ENCODE measurements at regions not wholly inside any gene's neighbourhood (a gene's known extent, or its start where the extent isn't known, plus 50 kb on each side); places are given as distances from the start of the nearest gene placed in this dataset.
A peak's percentile ranks its signal among the peaks of the same experiment; 100 is the strongest.

DNA sequence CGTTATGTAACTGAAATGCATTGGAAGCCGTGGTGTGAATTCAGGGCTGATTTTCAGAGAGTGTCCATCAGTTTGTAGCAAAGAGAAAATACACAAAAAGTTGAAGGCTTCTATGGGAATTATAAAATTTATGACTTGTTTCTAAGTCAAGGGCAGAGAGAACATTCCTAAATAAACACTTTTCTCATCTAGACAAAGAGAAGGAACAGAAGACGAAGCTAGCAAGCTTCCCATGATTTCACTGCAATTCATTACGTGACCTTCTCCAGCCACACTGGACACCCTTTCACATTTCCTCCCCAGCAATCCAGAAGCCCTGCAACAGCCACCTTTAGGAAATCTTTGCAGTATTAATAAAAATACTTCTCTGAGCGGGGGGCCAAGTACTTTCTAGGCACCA, 67.8 kb downstream of the TMEM100 start:
- TF ChIP-seq, protein P1, sequence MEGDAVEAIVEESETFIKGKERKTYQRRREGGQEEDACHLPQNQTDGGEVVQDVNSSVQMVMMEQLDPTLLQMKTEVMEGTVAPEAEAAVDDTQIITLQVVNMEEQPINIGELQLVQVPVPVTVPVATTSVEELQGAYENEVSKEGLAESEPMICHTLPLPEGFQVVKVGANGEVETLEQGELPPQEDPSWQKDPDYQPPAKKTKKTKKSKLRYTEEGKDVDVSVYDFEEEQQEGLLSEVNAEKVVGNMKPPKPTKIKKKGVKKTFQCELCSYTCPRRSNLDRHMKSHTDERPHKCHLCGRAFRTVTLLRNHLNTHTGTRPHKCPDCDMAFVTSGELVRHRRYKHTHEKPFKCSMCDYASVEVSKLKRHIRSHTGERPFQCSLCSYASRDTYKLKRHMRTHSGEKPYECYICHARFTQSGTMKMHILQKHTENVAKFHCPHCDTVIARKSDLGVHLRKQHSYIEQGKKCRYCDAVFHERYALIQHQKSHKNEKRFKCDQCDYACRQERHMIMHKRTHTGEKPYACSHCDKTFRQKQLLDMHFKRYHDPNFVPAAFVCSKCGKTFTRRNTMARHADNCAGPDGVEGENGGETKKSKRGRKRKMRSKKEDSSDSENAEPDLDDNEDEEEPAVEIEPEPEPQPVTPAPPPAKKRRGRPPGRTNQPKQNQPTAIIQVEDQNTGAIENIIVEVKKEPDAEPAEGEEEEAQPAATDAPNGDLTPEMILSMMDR (conservative IDR thresholded peaks at IDR 0.05): no peak
- no peak for TF ChIP-seq EZH2 (IDR thresholded peaks at IDR 0.05; ENCODE audit: low read depth)

DNA sequence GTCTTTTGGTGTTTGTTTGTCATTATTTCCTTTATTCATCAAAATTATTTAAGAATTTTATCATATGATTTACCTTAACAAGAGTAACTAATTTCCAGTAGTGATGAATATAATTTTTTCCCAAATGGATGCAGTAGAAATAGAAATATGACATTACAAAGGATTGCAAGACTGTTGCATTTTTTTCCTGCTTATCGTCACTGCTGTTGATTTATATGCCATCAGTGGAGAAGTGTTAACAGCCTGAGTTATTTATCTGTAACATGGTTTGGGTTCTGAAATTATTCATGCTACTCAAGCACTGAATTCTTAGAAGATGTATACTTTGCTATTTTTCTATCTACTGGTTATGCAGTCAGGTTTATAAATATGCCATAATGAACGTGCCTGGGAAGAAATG, 68.6 kb downstream of the TMEM100 start:
- H3K9me2 ChIP-seq (ENCODE audit: insufficient read depth): no peaks in the 10 kb centered on the region
- no peaks in the 10 kb centered on the region for H4K20me1 ChIP-seq (ENCODE audit: insufficient read depth)
- H3K4me2 ChIP-seq: no peak overlapping the region
- no peak overlapping the region for H2AFZ ChIP-seq
- no peak overlapping the region for H3K27ac ChIP-seq
- ChIA-PET POLR2A (ENCODE audit: unreplicated experiment) (no interaction called here), CTCF (no interaction called here)
- peaks cover 48% of the 10 kb centered on the region for H3K27me3 ChIP-seq (ENCODE audit: insufficient read depth, low read depth)
- H3K4me3 ChIP-seq: no peak overlapping the region
- H3K4me1 ChIP-seq (replicated peaks; ENCODE audit: insufficient read depth): no peaks in the 10 kb centered on the region
- H3K9me3 ChIP-seq (ENCODE audit: insufficient read depth, low read depth): no peaks in the 10 kb centered on the region
- TF ChIP-seq, protein P1 (conservative IDR thresholded peaks at IDR 0.05): no peak
- TF ChIP-seq EZH2 (IDR thresholded peaks at IDR 0.05; ENCODE audit: low read depth): no peak
- DNase-seq: no peak
- H3K79me2 ChIP-seq (ENCODE audit: low read depth): no peaks in the 10 kb centered on the region
- intact Hi-C loops (cut with micrococcal nuclease; ENCODE audit: unreplicated experiment): no loop called here
- no peaks in the 10 kb centered on the region for H3F3A ChIP-seq (ENCODE audit: insufficient read depth, low read depth)
- H3K36me3 ChIP-seq (ENCODE audit: low read depth): no peaks in the 10 kb centered on the region
- BruUV-seq (replicated peaks): no TSS peak

More for the DNA sequence above, 67.8 kb downstream of the TMEM100 start:
- Histone ChIP-seq H3K79me2 (ENCODE audit: low read depth) (no peaks in the 10 kb centered on the region), H3K9me2 (ENCODE audit: insufficient read depth) (no peaks in the 10 kb centered on the region), H3K27ac (no peak overlapping the region), H2AFZ (no peak overlapping the region), H3K36me3 (ENCODE audit: low read depth) (no peaks in the 10 kb centered on the region), H3K4me3 (no peak overlapping the region), H3K4me1 (replicated peaks; ENCODE audit: insufficient read depth) (no peaks in the 10 kb centered on the region), H3K4me2 (no peak overlapping the region), H3K9me3 (ENCODE audit: insufficient read depth, low read depth) (no peaks in the 10 kb centered on the region), H3F3A (ENCODE audit: insufficient read depth, low read depth) (no peaks in the 10 kb centered on the region), H4K20me1 (ENCODE audit: insufficient read depth) (no peaks in the 10 kb centered on the region), H3K27me3 (ENCODE audit: insufficient read depth, low read depth) (peaks cover 50% of the 10 kb centered on the region)
- POLR2A ChIA-PET (ENCODE audit: unreplicated experiment): no interaction called here
- CTCF ChIA-PET: no interaction called here
- no peak for DNase-seq
- intact Hi-C loops (cut with micrococcal nuclease; ENCODE audit: unreplicated experiment): no loop called here
- BruUV-seq (replicated peaks): no TSS peak

DNA sequence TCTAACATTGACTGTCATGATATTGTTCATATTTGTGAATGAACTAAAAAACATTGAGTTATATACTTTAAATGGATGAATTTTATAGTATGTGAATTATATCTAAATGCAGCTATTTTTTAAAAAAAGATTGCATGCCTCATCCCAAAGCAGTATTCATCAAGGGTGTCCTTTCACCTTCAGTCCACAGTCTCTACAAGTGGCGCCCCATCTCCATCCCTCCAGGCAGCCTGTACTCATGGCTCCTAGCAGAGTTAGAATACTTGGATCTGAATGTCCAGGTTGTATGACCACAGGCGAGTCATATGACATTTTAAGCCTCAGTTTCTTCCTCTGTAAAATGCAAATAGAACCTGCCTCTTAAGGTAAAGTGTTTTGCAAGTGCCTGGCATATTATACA, 69.8 kb downstream of the TMEM100 start:
- H3K27me3 ChIP-seq (ENCODE audit: insufficient read depth, low read depth): peaks cover 44% of the 10 kb centered on the region
- no peak overlapping the region for H3K4me2 ChIP-seq
- H3K4me1 ChIP-seq (replicated peaks; ENCODE audit: insufficient read depth): no peaks in the 10 kb centered on the region
- ChIA-PET CTCF (no interaction called here), POLR2A (ENCODE audit: unreplicated experiment) (no interaction called here)
- H3K9me3 ChIP-seq (ENCODE audit: insufficient read depth, low read depth): no peaks in the 10 kb centered on the region
- intact Hi-C loops (cut with micrococcal nuclease; ENCODE audit: unreplicated experiment): no loop called here
- H3K27ac ChIP-seq: no peak overlapping the region
- no peak overlapping the region for H3K4me3 ChIP-seq
- H2AFZ ChIP-seq: no peak overlapping the region
- TF ChIP-seq EZH2 (IDR thresholded peaks at IDR 0.05; ENCODE audit: low read depth): no peak
- TF ChIP-seq, protein P1 (conservative IDR thresholded peaks at IDR 0.05): peak; percentile 28; the same call in 1 of the 2 replicates
- H3K36me3 ChIP-seq (ENCODE audit: low read depth): no peaks in the 10 kb centered on the region
- H3K9me2 ChIP-seq (ENCODE audit: insufficient read depth): no peaks in the 10 kb centered on the region
- no TSS peak for BruUV-seq (replicated peaks)
- no peaks in the 10 kb centered on the region for H3F3A ChIP-seq (ENCODE audit: insufficient read depth, low read depth)
- H4K20me1 ChIP-seq (ENCODE audit: insufficient read depth): no peaks in the 10 kb centered on the region
- DNase-seq: no peak
- H3K79me2 ChIP-seq (ENCODE audit: low read depth): no peaks in the 10 kb centered on the region
